Transverse colon (tissue), 4 donors: ENCODE measurements at regions not wholly inside any gene's neighbourhood (a gene's known extent, or its start where the extent isn't known, plus 50 kb on each side); places are given as distances from the start of the nearest gene placed in this dataset.

ENCODE experiments used
- POLR2AphosphoS5 ChIP-seq, 3 donors: sonication (generic); formaldehyde crosslinking; IDR thresholded peaks; one replicate each; pipeline ENCODE4 v1.6.1; 2016; ENCODE audit warnings: antibody characterized with exemption in 3 of 3
- TF ChIP-seq, protein P1 (sequence below), 5 experiments: fragments of 200-600 bp in 3 of 5; fragments of 450-650 bp in 2 of 5; sonication (generic) in 3 of 5; IDR thresholded peaks; 1 replicate in 2 of 5; 2 replicates in 3 of 5; pipeline ENCODE4 v1.5.1; 2016 to 2017; ENCODE audit warnings: antibody characterized with exemption in 5 of 5, inconsistent platforms in 3 of 5, mild to moderate bottlenecking in 2 of 5, moderate library complexity in 1 of 5

DNA sequence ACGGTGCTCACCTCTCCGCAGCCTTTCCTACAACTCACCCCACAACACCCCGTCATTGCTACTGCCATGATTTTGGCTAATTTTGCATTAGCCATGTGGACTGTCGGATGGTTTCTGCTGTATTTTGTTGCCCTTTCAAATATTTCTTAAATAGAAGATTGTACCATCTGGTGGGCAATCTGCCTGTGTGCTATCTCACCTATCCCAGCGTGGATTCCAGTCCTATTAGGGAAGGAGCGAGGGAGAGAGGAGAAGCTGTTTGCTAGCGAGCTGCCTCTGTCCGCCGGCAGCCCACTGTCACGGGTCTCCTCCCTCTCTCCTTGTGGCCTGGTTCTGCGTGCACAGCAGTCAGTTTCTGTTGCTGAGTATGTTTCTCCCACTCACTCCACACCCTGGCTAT lies 336.2 kb downstream of the TXNL1 start:
- TF ChIP-seq, protein P1, sequence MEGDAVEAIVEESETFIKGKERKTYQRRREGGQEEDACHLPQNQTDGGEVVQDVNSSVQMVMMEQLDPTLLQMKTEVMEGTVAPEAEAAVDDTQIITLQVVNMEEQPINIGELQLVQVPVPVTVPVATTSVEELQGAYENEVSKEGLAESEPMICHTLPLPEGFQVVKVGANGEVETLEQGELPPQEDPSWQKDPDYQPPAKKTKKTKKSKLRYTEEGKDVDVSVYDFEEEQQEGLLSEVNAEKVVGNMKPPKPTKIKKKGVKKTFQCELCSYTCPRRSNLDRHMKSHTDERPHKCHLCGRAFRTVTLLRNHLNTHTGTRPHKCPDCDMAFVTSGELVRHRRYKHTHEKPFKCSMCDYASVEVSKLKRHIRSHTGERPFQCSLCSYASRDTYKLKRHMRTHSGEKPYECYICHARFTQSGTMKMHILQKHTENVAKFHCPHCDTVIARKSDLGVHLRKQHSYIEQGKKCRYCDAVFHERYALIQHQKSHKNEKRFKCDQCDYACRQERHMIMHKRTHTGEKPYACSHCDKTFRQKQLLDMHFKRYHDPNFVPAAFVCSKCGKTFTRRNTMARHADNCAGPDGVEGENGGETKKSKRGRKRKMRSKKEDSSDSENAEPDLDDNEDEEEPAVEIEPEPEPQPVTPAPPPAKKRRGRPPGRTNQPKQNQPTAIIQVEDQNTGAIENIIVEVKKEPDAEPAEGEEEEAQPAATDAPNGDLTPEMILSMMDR (IDR thresholded peaks at IDR 0.05): no peak
- no peak for TF ChIP-seq POLR2AphosphoS5 (IDR thresholded peaks at IDR 0.05)
